K562 (cell line): ENCODE measurements at regions not wholly inside any gene's neighbourhood (a gene's known extent, or its start where the extent isn't known, plus 50 kb on each side); places are given as distances from the start of the nearest gene placed in this dataset.

ENCODE experiments used
- ATAC-seq: fragments of 200-7000 bp; cut with Tn5 transposase; 3 replicates; pipeline ENCODE4 v1.9.1; 2020; ENCODE audit warnings: moderate library complexity
- BruUV-seq: library from RNA; stranded (reverse); fragments of 400-500 nt; replicated peaks from 2 replicates; lab custom pipeline; 2021; lab: Mats Ljungman, UMichigan
- CTCF ChIA-PET: fragments of 300-600 bp; formaldehyde crosslinking; extraction: SDS; loops from one replicate; lab custom pipeline; 2021; ENCODE audit warnings: low intra/inter-chr PET ratio; lab: Yijun Ruan, JAX
- POLR2A ChIA-PET: fragments of 300-600, 350-650 bp; sonication (Branson Sonifier 250); formaldehyde crosslinking; extraction: SDS; loops from one replicate; lab custom pipeline; 2021; ENCODE audit warnings: antibody characterized with exemption, inconsistent platforms; lab: Yijun Ruan, JAX
- DNase-seq, 4 experiments: peaks; one replicate each; pipeline versions ENCODE4 v3.0.0 to v3.0.0-alpha.2; 2011 to 2018; ENCODE audit warnings: low spot score in 3 of 4, mixed read lengths in 3 of 4; ENCODE audit errors: extremely low read depth in 1 of 4
- FAIRE-seq: peaks from 2 replicates; lab custom pipeline; 2011; peaks lifted over from hg19 to GRCh38; lab: Jason Lieb, UNC
- H2AFZ ChIP-seq: 2 replicates; pipeline ENCODE4 v1.6.0; 2011; ENCODE audit warnings: low read depth, low read length, control low read depth, inconsistent platforms
- H3K27ac ChIP-seq: fragments of 200-600 bp; 3 replicates; pipeline ENCODE4 v1.8.0; 2011; ENCODE audit warnings: low read depth, mild to moderate bottlenecking, control low read depth, inconsistent platforms, low read length, moderate library complexity, mixed read lengths; ENCODE audit errors: extremely low read depth
- H3K27me3 ChIP-seq, 2 experiments: fragments of 300-600 bp in 1 of 2; 2 replicates in 1 of 2; 3 replicates in 1 of 2; pipeline versions ENCODE4 v1.6.0 to v1.8.0; 2011; ENCODE audit warnings: inconsistent platforms in 2 of 2, low read length in 2 of 2, mild to moderate bottlenecking in 1 of 2, mixed read lengths in 1 of 2, moderate library complexity in 1 of 2; ENCODE audit not compliant: control insufficient read depth in 2 of 2, insufficient read depth in 2 of 2
- H3K36me3 ChIP-seq: fragments of 300-600 bp; 3 replicates; pipeline ENCODE4 v1.8.0; 2011; ENCODE audit warnings: mild to moderate bottlenecking, low read length, inconsistent platforms; ENCODE audit not compliant: control insufficient read depth, insufficient read depth
- H3K4me1 ChIP-seq, 2 experiments: fragments of 200-600 bp in 1 of 2; replicated peaks in 1 of 2; 2 replicates in 1 of 2; 3 replicates in 1 of 2; pipeline versions ENCODE4 v1.5.1 to v1.8.0; 2011; ENCODE audit warnings: inconsistent platforms in 2 of 2, low read length in 2 of 2, mild to moderate bottlenecking in 1 of 2, mixed read lengths in 1 of 2, moderate library complexity in 1 of 2; ENCODE audit not compliant: control insufficient read depth in 2 of 2, insufficient read depth in 2 of 2
- H3K4me2 ChIP-seq: 2 replicates; pipeline ENCODE4 v1.6.1; 2011; ENCODE audit warnings: low read length, control low read depth, inconsistent platforms, mixed read lengths; ENCODE audit not compliant: insufficient read depth
- H3K4me3 ChIP-seq: fragments of 200-600 bp; sonication (generic), shearing (Covaris generic); 2 replicates; pipeline ENCODE4 v1.5.1; 2016; ENCODE audit warnings: control low read depth, inconsistent platforms
- H3K79me2 ChIP-seq: fragments of 200-600 bp; 3 replicates; pipeline ENCODE4 v1.8.0; 2011; ENCODE audit warnings: low read length, inconsistent platforms; ENCODE audit not compliant: control insufficient read depth, insufficient read depth
- H3K9ac ChIP-seq, 2 experiments: 2 replicates each; pipeline versions ENCODE4 v1.6.0 to v1.6.1; 2011; ENCODE audit warnings: low read depth in 2 of 2, low read length in 2 of 2, control low read depth in 1 of 2, inconsistent platforms in 1 of 2, mild to moderate bottlenecking in 1 of 2, mixed read lengths in 1 of 2; ENCODE audit not compliant: insufficient read depth in 1 of 2
- H3K9me1 ChIP-seq: one replicate; pipeline ENCODE4 v1.6.0; 2011; ENCODE audit warnings: inconsistent platforms, mild to moderate bottlenecking, low read length, moderate library complexity; ENCODE audit not compliant: control insufficient read depth, insufficient read depth
- H3K9me3 ChIP-seq: replicated peaks from 2 replicates; pipeline ENCODE4 v1.5.1; 2011; ENCODE audit warnings: low read depth, low read length, inconsistent platforms; ENCODE audit not compliant: control insufficient read depth, insufficient read depth
- H4K20me1 ChIP-seq: replicated peaks from 2 replicates; pipeline ENCODE4 v1.6.1; 2011; ENCODE audit warnings: low read length, inconsistent platforms, mixed read lengths; ENCODE audit not compliant: control insufficient read depth, insufficient read depth
- BDP1 ChIP-seq: IDR thresholded peaks from 3 replicates; pipeline ENCODE4 v1.6.1; 2011; ENCODE audit not compliant: insufficient read length, insufficient read depth
- CCAR2 ChIP-seq: fragments of 200-400 bp; formaldehyde crosslinking; IDR thresholded peaks from 2 replicates; pipeline ENCODE4 v1.6.1; 2017; ENCODE audit warnings: mild to moderate bottlenecking, low read depth, low read length
- HDAC1 ChIP-seq, 2 experiments: fragments of 450-650 bp; IDR thresholded peaks; 2 replicates each; pipeline ENCODE4 v1.6.1; 2016 to 2017; ENCODE audit warnings: inconsistent platforms in 1 of 2, mild to moderate bottlenecking in 1 of 2, moderate library complexity in 1 of 2
- HDAC8 ChIP-seq: fragments of 450-650 bp; IDR thresholded peaks from 2 replicates; pipeline ENCODE4 v1.6.1; 2016; ENCODE audit warnings: mild to moderate bottlenecking, missing genetic modification characterization, moderate library complexity, missing compliant biosample characterization
- MITF ChIP-seq: IDR thresholded peaks from 2 replicates; pipeline ENCODE4 v1.6.1; 2014; ENCODE audit warnings: antibody characterized with exemption
- PHB ChIP-seq: fragments of 250-450 bp; sonication (Bioruptor Pico); IDR thresholded peaks from 2 replicates; pipeline ENCODE4 v1.5.0; 2021
- SMARCA4 ChIP-seq: fragments of 450-650 bp; IDR thresholded peaks from 2 replicates; pipeline ENCODE4 v1.6.1; 2016
- SMARCB1 ChIP-seq: IDR thresholded peaks from 2 replicates; pipeline ENCODE4 v1.6.1; 2011; ENCODE audit warnings: improper control_type of control experiment, low read depth; ENCODE audit not compliant: insufficient read length
- SP2 ChIP-seq: IDR thresholded peaks from 2 replicates; pipeline ENCODE4 v1.6.1; 2011; ENCODE audit warnings: mild to moderate bottlenecking, low read depth, low read length, moderate library complexity; ENCODE audit not compliant: poor library complexity, severe bottlenecking; ENCODE audit errors: extremely low read depth
- STAT5B ChIP-seq: fragments of 250-450 bp; sonication (Bioruptor Pico); IDR thresholded peaks from 2 replicates; pipeline ENCODE4 v1.8.0; 2021; ENCODE audit warnings: mild to moderate bottlenecking, inconsistent platforms
- TARDBP ChIP-seq: fragments of 450-650 bp; IDR thresholded peaks from 2 replicates; pipeline ENCODE4 v1.6.1; 2016
- ZBTB11 ChIP-seq, 3 experiments: fragments of 200-800 bp in 1 of 3; fragments of 250-450 bp in 1 of 3; fragments of 450-650 bp in 1 of 3; sonication (Bioruptor Pico) in 1 of 3; sonication (Bioruptor generic) in 1 of 3; formaldehyde crosslinking in 1 of 3; IDR thresholded peaks; 2 replicates each; pipeline versions ENCODE4 v1.6.1 to v1.8.0; 2016 to 2022; ENCODE audit warnings: mild to moderate bottlenecking in 2 of 3, missing genetic modification characterization in 2 of 3, missing compliant biosample characterization in 1 of 3, moderate library complexity in 1 of 3
- ZBTB34 ChIP-seq: fragments of 250-450 bp; sonication (Bioruptor Pico); IDR thresholded peaks from 2 replicates; pipeline ENCODE4 v1.8.0; 2021; ENCODE audit warnings: mild to moderate bottlenecking, moderate library complexity
- ZEB2 ChIP-seq: fragments of 450-650 bp; IDR thresholded peaks from 2 replicates; pipeline ENCODE4 v1.6.1; 2016
- ZFPM2 ChIP-seq: fragments of 250-450 bp; sonication (Bioruptor Pico); IDR thresholded peaks from 2 replicates; pipeline ENCODE4 v1.5.1; 2022; ENCODE audit warnings: mild to moderate bottlenecking
- ZNF253 ChIP-seq: fragments of 250-450 bp; sonication (Bioruptor Pico); conservative IDR thresholded peaks from 2 replicates; pipeline ENCODE4 v1.6.1; 2021; ENCODE audit warnings: mild to moderate bottlenecking
- WGBS: fragments of 100-300 bp; shearing (Covaris generic); methylation state at CpG from one replicate; pipeline ENCODE4 v1.1.6; 2016; ENCODE audit warnings: low coverage, mixed read lengths; ENCODE audit not compliant: insufficient coverage; ENCODE audit errors: missing lambda C conversion rate; 5-methylcytosine and 5-hydroxymethylcytosine counted together
- in situ Hi-C: fragments of 300-500 bp; cut with MboI; formaldehyde crosslinking; loops from 4 replicates; pipeline ENCODE4 v1.15.0; 2018; ENCODE audit warnings: inconsistent platforms, mixed read lengths
- intact Hi-C: fragments of 100-400 bp; cut with micrococcal nuclease; formaldehyde crosslinking; loops from 2 replicates; pipeline ENCODE4 v1.14.2; 2022

- DNase-seq (no peak), ATAC-seq (no peak), FAIRE-seq (no peak)
- TF ChIP-seq HDAC8 (no peak), TARDBP (no peak), HDAC1 (IDR thresholded peaks at IDR 0.05) (no peak), PHB (CRISPR knock-in tag) (no peak), SP2 (no peak), SMARCB1 (no peak), ZEB2 (no peak), STAT5B (CRISPR knock-in tag) (no peak), MITF (no peak), CCAR2 (no peak), ZNF253 (CRISPR knock-in tag) (no peak), ZFPM2 (no peak), SMARCA4 (no peak), ZBTB34 (CRISPR knock-in tag) (no peak), BDP1 (no peak), ZBTB11 (CRISPR knock-in tag; IDR thresholded peaks at IDR 0.05) (no peak)
- WGBS: 0% methylated on average over 1 of the region's 1 CpG
- Histone ChIP-seq H3K4me3 (no peak overlapping the region), H3K9ac (no peak overlapping the region), H3K4me1 (no peaks in the 10 kb centered on the region), H3K36me3 (no peaks in the 10 kb centered on the region), H3K79me2 (no peaks in the 10 kb centered on the region), H3K9me1 (no peaks in the 10 kb centered on the region), H3K27ac (no peak overlapping the region), H3K9me3 (0 out of 2 replicates have a peak, but pooled peaks cover 2% of the 10 kb centered on the region), H3K4me2 (no peak overlapping the region), H2AFZ (no peak overlapping the region), H3K27me3 (no peaks in the 10 kb centered on the region), H4K20me1 (no peaks in the 10 kb centered on the region)
- in situ Hi-C loops: no loop called here
- intact Hi-C loops: no loop called here
- POLR2A ChIA-PET: no interaction called here
- BruUV-seq: no TSS peak
- CTCF ChIA-PET: no interaction called here
Measured at GRCh38 chr3:191148131-191148530, 50.9 kb upstream of the OSTN start.
